Suprapubic skin (tissue), 4 donors: ENCODE measurements at regions not wholly inside any gene's neighbourhood (a gene's known extent, or its start where the extent isn't known, plus 50 kb on each side); places are given as distances from the start of the nearest gene placed in this dataset.

ENCODE experiments used
- EP300 ChIP-seq: sonication (generic); formaldehyde crosslinking; IDR thresholded peaks from one replicate; pipeline ENCODE4 v1.6.1; 2017; ENCODE audit warnings: antibody characterized with exemption
- POLR2A ChIP-seq, 2 donors: fragments of 450-650 bp; IDR thresholded peaks; one replicate each; pipeline ENCODE4 v1.6.1; 2017; ENCODE audit warnings: antibody characterized with exemption in 2 of 2, mild to moderate bottlenecking in 2 of 2, moderate library complexity in 2 of 2
- POLR2AphosphoS5 ChIP-seq, 3 donors: sonication (generic); formaldehyde crosslinking; IDR thresholded peaks; one replicate each; pipeline ENCODE4 v1.6.1; 2017; ENCODE audit warnings: antibody characterized with exemption in 3 of 3
- TF ChIP-seq, protein P1 (sequence below), 2 donors: fragments of 200-600 bp in 1 of 2; fragments of 450-650 bp in 1 of 2; sonication (generic) in 1 of 2; IDR thresholded peaks; one replicate each; pipeline ENCODE4 v1.5.1; 2016 to 2019; ENCODE audit warnings: antibody characterized with exemption in 2 of 2, mild to moderate bottlenecking in 1 of 2, moderate library complexity in 1 of 2

DNA sequence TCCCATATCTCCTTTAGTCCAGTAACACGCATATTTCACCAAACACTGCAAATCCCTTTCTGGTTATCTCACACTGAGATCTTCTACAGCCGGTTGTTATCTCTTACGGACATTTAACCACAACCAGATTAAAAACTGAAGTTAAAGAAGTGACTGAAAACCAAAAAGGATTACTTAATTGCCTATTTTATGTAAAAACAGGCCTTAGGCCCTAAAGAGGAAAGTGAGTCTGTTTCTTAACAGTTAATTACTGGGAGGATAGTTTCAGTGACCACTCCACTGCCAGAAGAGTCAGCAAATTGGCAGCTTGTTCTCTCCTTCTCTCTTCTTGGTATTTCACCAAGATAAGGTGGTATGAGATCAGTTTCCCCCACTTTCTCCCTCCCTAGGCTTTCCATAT is 161.9 kb upstream of the MEOX2 start:
- TF ChIP-seq, protein P1, sequence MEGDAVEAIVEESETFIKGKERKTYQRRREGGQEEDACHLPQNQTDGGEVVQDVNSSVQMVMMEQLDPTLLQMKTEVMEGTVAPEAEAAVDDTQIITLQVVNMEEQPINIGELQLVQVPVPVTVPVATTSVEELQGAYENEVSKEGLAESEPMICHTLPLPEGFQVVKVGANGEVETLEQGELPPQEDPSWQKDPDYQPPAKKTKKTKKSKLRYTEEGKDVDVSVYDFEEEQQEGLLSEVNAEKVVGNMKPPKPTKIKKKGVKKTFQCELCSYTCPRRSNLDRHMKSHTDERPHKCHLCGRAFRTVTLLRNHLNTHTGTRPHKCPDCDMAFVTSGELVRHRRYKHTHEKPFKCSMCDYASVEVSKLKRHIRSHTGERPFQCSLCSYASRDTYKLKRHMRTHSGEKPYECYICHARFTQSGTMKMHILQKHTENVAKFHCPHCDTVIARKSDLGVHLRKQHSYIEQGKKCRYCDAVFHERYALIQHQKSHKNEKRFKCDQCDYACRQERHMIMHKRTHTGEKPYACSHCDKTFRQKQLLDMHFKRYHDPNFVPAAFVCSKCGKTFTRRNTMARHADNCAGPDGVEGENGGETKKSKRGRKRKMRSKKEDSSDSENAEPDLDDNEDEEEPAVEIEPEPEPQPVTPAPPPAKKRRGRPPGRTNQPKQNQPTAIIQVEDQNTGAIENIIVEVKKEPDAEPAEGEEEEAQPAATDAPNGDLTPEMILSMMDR (IDR thresholded peaks at IDR 0.05), result no peak
- TF ChIP-seq POLR2A (IDR thresholded peaks at IDR 0.05), result no peak
- TF ChIP-seq POLR2AphosphoS5 (IDR thresholded peaks at IDR 0.05), result no peak
- TF ChIP-seq EP300, result no peak
